Adrenal gland (tissue), 5 donors: ENCODE measurements at regions not wholly inside any gene's neighbourhood (a gene's known extent, or its start where the extent isn't known, plus 50 kb on each side); places are given as distances from the start of the nearest gene placed in this dataset.

Experiments used
- POLR2A ChIP-seq, 2 donors: fragments of 450-650 bp; IDR thresholded peaks; one replicate each; pipeline ENCODE4 v1.6.1; 2017; ENCODE audit warnings: antibody characterized with exemption in 2 of 2, mild to moderate bottlenecking in 2 of 2, moderate library complexity in 1 of 2
- TF ChIP-seq, protein P1 (sequence below), 6 experiments: fragments of 450-650 bp in 4 of 6; fragments of 200-600 bp in 2 of 6; sonication (generic) in 1 of 6; IDR thresholded peaks; 1 replicate in 5 of 6; 2 replicates in 1 of 6; pipeline versions ENCODE4 v1.5.1 to v1.8.0; 2016 to 2021; ENCODE audit warnings: antibody characterized with exemption in 6 of 6, mild to moderate bottlenecking in 2 of 6, moderate library complexity in 1 of 6
- donor health status: DM: no; HTN: no; CAD: no.

DNA sequence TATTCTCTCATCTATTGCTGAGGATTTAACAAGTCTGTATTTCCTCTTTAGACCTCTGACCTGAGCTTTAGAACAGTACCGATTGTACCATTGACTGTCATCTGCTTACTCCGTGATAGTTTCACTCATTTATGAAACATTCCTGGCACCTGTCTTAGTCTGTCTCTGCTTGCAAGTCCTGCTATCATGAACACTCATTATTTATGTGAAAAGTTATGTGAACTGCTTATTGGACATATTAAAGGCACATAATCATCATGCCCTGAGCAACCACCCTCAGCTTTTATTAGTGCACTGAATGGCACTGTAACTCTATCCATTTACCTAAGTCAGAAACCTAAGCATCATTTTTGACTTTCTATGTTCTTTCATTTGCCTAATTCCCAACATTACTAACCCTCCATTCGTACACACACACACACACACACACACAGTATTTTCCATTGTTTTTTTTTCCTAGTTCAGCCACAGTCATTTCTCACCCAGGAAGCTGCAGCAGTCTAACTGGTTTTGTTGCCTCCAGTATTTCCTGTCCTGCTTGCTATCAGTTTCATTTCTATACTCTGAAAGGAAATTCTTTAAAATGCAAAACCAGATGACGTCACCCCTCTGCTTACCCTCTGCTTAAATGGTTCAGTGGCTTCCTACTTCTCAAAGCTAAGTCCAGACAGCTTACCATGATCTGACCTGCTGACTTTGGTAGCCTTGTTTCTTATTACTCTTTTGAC is 146.1 kb downstream of the HAUS1 start:
- no peak for TF ChIP-seq POLR2A (IDR thresholded peaks at IDR 0.05)
- TF ChIP-seq, protein P1, sequence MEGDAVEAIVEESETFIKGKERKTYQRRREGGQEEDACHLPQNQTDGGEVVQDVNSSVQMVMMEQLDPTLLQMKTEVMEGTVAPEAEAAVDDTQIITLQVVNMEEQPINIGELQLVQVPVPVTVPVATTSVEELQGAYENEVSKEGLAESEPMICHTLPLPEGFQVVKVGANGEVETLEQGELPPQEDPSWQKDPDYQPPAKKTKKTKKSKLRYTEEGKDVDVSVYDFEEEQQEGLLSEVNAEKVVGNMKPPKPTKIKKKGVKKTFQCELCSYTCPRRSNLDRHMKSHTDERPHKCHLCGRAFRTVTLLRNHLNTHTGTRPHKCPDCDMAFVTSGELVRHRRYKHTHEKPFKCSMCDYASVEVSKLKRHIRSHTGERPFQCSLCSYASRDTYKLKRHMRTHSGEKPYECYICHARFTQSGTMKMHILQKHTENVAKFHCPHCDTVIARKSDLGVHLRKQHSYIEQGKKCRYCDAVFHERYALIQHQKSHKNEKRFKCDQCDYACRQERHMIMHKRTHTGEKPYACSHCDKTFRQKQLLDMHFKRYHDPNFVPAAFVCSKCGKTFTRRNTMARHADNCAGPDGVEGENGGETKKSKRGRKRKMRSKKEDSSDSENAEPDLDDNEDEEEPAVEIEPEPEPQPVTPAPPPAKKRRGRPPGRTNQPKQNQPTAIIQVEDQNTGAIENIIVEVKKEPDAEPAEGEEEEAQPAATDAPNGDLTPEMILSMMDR (IDR thresholded peaks at IDR 0.05), result no peak
